ENCODE measurements at regions not wholly inside any gene's neighbourhood (a gene's known extent, or its start where the extent isn't known, plus 50 kb on each side); places are given as distances from the start of the nearest gene placed in this dataset.

DNA sequence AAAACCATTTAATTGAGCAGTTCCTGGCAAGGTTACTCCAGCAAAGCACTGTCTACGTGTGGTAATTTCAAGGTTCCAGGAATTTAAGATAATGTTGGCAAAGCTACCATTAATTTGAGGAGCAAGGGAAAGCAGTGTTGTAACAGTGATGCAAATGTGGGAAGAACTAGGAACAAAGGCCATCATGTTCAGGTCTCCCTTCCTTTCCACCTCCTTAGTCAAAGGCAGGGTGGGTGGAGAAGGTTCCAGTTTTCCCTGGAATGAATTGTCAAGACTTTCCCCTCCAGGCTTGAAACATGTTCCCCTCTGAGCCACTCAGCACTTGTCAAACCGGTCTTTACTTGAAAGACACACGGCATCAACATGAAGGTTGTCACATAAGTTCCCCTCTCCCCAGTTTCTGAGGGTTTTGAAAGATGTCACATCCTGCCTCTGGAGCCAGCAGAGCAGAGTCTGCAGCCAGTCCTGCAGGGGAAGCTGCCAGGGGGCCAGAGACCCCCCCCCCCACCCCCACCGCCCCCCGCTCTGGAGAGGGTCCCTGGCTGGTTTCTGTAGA is 226.0 kb downstream of the GAS1 start:
- Histone ChIP-seq H3K27me3 (ENCODE audit: control insufficient read depth, insufficient read depth, low read length) (no peaks in the 10 kb centered on the region), H3K4me3 (replicated peaks in 1 of 4; ENCODE audit: control extremely low read depth in 1 of 4, insufficient read depth in 1 of 4, low read depth in 3 of 4, low read length in 4 of 4) (no peak overlapping the region), H3K4me1 (ENCODE audit: control insufficient read depth, extremely low read depth, insufficient read depth, low read length) (peaks cover 15% of the 10 kb centered on the region), H3K79me2 (ENCODE audit: control insufficient read depth, insufficient read depth, low read length) (no peaks in the 10 kb centered on the region), H3K9ac (ENCODE audit: insufficient read depth, low read length) (no peak overlapping the region), H4K20me1 (ENCODE audit: control insufficient read depth, extremely low read depth, insufficient read depth, low read length) (no peaks in the 10 kb centered on the region), H2AFZ (ENCODE audit: low read length) (peak overlapping the region; percentile 51), H3K9me3 (ENCODE audit: control insufficient read depth, insufficient read depth, low read depth, low read length) (no peaks in the 10 kb centered on the region), H3K27ac (ENCODE audit: insufficient read depth, low read length) (peak overlapping the region; percentile 37), H3K4me2 (ENCODE audit: extremely low read depth, insufficient read depth, low read length) (peak overlapping the region; percentile 52), H3K36me3 (ENCODE audit: control insufficient read depth, insufficient read depth, low read length) (no peaks in the 10 kb centered on the region)
- DNase-seq (ENCODE audit: low read depth in 2 of 2) = peak in 1 of 2 donors; percentile 67
- TF ChIP-seq, protein P1, sequence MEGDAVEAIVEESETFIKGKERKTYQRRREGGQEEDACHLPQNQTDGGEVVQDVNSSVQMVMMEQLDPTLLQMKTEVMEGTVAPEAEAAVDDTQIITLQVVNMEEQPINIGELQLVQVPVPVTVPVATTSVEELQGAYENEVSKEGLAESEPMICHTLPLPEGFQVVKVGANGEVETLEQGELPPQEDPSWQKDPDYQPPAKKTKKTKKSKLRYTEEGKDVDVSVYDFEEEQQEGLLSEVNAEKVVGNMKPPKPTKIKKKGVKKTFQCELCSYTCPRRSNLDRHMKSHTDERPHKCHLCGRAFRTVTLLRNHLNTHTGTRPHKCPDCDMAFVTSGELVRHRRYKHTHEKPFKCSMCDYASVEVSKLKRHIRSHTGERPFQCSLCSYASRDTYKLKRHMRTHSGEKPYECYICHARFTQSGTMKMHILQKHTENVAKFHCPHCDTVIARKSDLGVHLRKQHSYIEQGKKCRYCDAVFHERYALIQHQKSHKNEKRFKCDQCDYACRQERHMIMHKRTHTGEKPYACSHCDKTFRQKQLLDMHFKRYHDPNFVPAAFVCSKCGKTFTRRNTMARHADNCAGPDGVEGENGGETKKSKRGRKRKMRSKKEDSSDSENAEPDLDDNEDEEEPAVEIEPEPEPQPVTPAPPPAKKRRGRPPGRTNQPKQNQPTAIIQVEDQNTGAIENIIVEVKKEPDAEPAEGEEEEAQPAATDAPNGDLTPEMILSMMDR (conservative IDR thresholded peaks at IDR 0.05 in 1 of 2, IDR thresholded peaks at IDR 0.05 in 1 of 2; ENCODE audit: low read depth in 1 of 2, low read length in 2 of 2) = no peak
- no peak for TF ChIP-seq EZH2 (IDR thresholded peaks at IDR 0.05; ENCODE audit: low read length, missing control alignments)

DNA sequence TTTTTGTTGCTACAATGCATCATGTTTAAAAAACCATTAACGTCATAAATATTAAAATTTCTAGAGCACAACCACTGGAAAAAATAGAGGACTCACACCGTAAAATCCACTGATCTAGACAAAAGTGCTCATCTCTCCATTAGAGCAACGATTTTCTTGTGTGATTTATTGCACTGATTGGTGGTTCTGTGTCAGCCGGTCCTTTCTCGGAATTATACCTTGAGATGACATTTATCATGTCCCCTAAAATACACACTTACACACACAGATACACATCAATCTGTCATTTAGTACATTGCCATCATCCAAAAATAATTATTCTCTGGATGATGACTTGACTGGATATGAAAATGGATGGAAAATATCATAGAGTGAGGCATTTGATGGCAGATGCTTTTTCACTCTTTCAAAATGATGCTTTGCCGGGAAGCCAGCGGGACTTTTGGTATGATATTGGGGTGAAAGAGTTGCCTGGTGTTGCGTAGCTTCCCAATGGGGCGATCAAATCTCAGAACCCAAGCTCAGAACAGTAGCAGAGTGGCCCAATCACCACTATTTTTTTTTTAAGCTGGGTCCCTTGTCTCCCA is 226.6 kb downstream of the GAS1 start:
- Histone ChIP-seq H3K4me2 (ENCODE audit: extremely low read depth, insufficient read depth, low read length) (no peak overlapping the region), H3K27ac (ENCODE audit: insufficient read depth, low read length) (no peak overlapping the region), H3K4me1 (ENCODE audit: control insufficient read depth, extremely low read depth, insufficient read depth, low read length) (peaks cover 15% of the 10 kb centered on the region)

DNA sequence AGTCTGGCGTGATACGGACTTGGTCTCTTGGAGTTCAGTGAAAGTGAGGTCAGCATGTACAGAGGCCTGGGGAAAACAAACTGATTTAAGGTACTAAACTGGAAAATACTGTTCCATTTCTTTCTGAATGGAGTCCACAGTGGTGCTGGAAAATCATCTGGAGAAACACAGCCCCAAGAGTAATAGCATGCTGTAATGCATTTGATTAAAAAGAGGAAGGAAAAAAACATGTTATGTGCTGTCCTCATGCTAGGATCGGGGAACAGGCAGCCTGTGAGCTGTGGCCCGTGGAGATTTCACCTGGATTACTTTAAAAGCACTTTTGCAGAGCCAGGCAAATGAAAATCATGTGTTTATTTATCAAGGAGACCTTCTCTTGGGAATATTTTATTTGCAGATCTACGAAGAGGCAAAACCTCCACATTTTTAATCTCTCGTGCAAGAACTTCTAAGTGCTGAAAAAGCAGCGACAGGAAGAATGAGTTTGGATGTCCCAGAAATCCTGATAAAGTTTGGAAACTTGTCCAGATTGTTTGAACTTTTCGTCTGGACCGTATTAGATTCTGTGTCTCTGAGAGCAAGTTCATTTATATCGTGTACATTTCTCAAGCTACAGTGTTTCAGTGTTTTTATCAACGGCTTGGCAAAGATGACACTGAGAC is 228.8 kb downstream of the GAS1 start:
- H3K27me3 ChIP-seq (ENCODE audit: control insufficient read depth, insufficient read depth, low read length) = no peaks in the 10 kb centered on the region
- no peak for TF ChIP-seq EZH2 (IDR thresholded peaks at IDR 0.05; ENCODE audit: low read length, missing control alignments)
- TF ChIP-seq, protein P1 (conservative IDR thresholded peaks at IDR 0.05 in 1 of 2, IDR thresholded peaks at IDR 0.05 in 1 of 2; ENCODE audit: low read depth in 1 of 2, low read length in 2 of 2) = no peak
- no peak overlapping the region for H3K4me3 ChIP-seq (replicated peaks in 1 of 4; ENCODE audit: control extremely low read depth in 1 of 4, insufficient read depth in 1 of 4, low read depth in 3 of 4, low read length in 4 of 4)
- H3K9me3 ChIP-seq (ENCODE audit: control insufficient read depth, insufficient read depth, low read depth, low read length) = no peaks in the 10 kb centered on the region
- no peak overlapping the region for H3K27ac ChIP-seq (ENCODE audit: insufficient read depth, low read length)
- H3K79me2 ChIP-seq (ENCODE audit: control insufficient read depth, insufficient read depth, low read length) = no peaks in the 10 kb centered on the region
- H2AFZ ChIP-seq (ENCODE audit: low read length) = no peak overlapping the region
- no peak overlapping the region for H3K9ac ChIP-seq (ENCODE audit: insufficient read depth, low read length)
- no peaks in the 10 kb centered on the region for H3K36me3 ChIP-seq (ENCODE audit: control insufficient read depth, insufficient read depth, low read length)
- no peak overlapping the region for H3K4me2 ChIP-seq (ENCODE audit: extremely low read depth, insufficient read depth, low read length)
- H4K20me1 ChIP-seq (ENCODE audit: control insufficient read depth, extremely low read depth, insufficient read depth, low read length) = no peaks in the 10 kb centered on the region
- DNase-seq (ENCODE audit: low read depth in 2 of 2) = no peak
- H3K4me1 ChIP-seq (ENCODE audit: control insufficient read depth, extremely low read depth, insufficient read depth, low read length) = peaks cover 19% of the 10 kb centered on the region

More for the DNA sequence above, 226.6 kb downstream of the GAS1 start:
- TF ChIP-seq, protein P1 (conservative IDR thresholded peaks at IDR 0.05 in 1 of 2, IDR thresholded peaks at IDR 0.05 in 1 of 2; ENCODE audit: low read depth in 1 of 2, low read length in 2 of 2) = no peak
- no peak for TF ChIP-seq EZH2 (IDR thresholded peaks at IDR 0.05; ENCODE audit: low read length, missing control alignments)
- DNase-seq (ENCODE audit: low read depth in 2 of 2) = no peak
- no peak overlapping the region for H3K4me3 ChIP-seq (replicated peaks in 1 of 4; ENCODE audit: control extremely low read depth in 1 of 4, insufficient read depth in 1 of 4, low read depth in 3 of 4, low read length in 4 of 4)
- no peaks in the 10 kb centered on the region for H3K36me3 ChIP-seq (ENCODE audit: control insufficient read depth, insufficient read depth, low read length)
- H3K27me3 ChIP-seq (ENCODE audit: control insufficient read depth, insufficient read depth, low read length) = no peaks in the 10 kb centered on the region
- no peak overlapping the region for H2AFZ ChIP-seq (ENCODE audit: low read length)
- no peaks in the 10 kb centered on the region for H3K79me2 ChIP-seq (ENCODE audit: control insufficient read depth, insufficient read depth, low read length)
- no peaks in the 10 kb centered on the region for H4K20me1 ChIP-seq (ENCODE audit: control insufficient read depth, extremely low read depth, insufficient read depth, low read length)
- no peak overlapping the region for H3K9ac ChIP-seq (ENCODE audit: insufficient read depth, low read length)
- H3K9me3 ChIP-seq (ENCODE audit: control insufficient read depth, insufficient read depth, low read depth, low read length) = no peaks in the 10 kb centered on the region

Measured in fibroblast of lung (primary cell).